Activated T-cell treated with anti-CD3 and anti-CD28 coated beads, Interleukin-2, amount 50 U/mL, for 24 hours (primary cell): ENCODE measurements at regions not wholly inside any gene's neighbourhood (a gene's known extent, or its start where the extent isn't known, plus 50 kb on each side); places are given as distances from the start of the nearest gene placed in this dataset.

Experiments
- DNase-seq: peaks from one replicate; pipeline ENCODE4 v3.0.0-alpha.2; 2020
- H3K27ac Mint-ChIP-seq: 2 replicates; pipeline ENCODE4 v1.8.0; 2020; ENCODE audit warnings: mild to moderate bottlenecking, mixed read lengths
- H3K27me3 Mint-ChIP-seq: 2 replicates; pipeline ENCODE4 v1.8.0; 2020; ENCODE audit warnings: mixed read lengths
- H3K36me3 Mint-ChIP-seq: 2 replicates; pipeline ENCODE4 v1.8.0; 2020; ENCODE audit warnings: low read depth, mixed read lengths
- H3K4me1 Mint-ChIP-seq: 2 replicates; pipeline ENCODE4 v1.8.0; 2020; ENCODE audit warnings: low read depth, mixed read lengths
- H3K4me3 Mint-ChIP-seq: 2 replicates; pipeline ENCODE4 v1.8.0; 2020; ENCODE audit warnings: mild to moderate bottlenecking, moderate library complexity, mixed read lengths
- H3K9me3 Mint-ChIP-seq: 2 replicates; pipeline ENCODE4 v1.8.0; 2020; ENCODE audit warnings: mixed read lengths

DNA sequence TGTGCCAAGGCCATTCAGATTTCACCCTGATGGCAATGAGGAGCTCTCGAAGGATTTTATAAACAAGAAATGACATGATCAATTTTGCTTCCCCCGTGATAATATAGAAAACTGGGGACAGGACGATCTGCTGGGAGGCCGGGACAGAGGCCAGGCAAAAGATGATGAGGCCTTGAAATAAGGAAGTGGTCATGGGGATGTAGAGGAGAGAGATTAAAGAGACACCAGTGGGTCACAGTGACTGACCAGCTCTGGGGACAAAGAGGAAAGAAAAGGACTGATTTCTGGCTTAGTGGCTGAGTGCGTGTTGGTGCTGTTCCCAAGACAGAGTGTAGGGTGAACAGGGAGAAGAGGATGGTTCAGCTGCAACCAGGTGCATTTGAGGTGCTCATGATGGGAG is 68.7 kb upstream of the FLT1 start:
- H3K9me3 Mint-ChIP-seq, result no peaks in the 10 kb centered on the region
- DNase-seq, result no peak
- no peaks in the 10 kb centered on the region for H3K4me1 Mint-ChIP-seq
- H3K36me3 Mint-ChIP-seq, result no peaks in the 10 kb centered on the region
- peaks cover 5% of the 10 kb centered on the region for H3K27me3 Mint-ChIP-seq
- no peak overlapping the region for H3K4me3 Mint-ChIP-seq
- no peak overlapping the region for H3K27ac Mint-ChIP-seq

- no peak overlapping the region for H3K27ac Mint-ChIP-seq
- DNase-seq, result no peak
- no peaks in the 10 kb centered on the region for H3K9me3 Mint-ChIP-seq
- H3K4me1 Mint-ChIP-seq, result no peaks in the 10 kb centered on the region
- peaks cover 5% of the 10 kb centered on the region for H3K27me3 Mint-ChIP-seq
- no peaks in the 10 kb centered on the region for H3K36me3 Mint-ChIP-seq
- no peak overlapping the region for H3K4me3 Mint-ChIP-seq
Observed at GRCh38 chr13:28560612-28561011, 65.7 kb upstream of the FLT1 start.

- H3K4me1 Mint-ChIP-seq, result no peaks in the 10 kb centered on the region
- no peak overlapping the region for H3K27ac Mint-ChIP-seq
- H3K4me3 Mint-ChIP-seq, result no peak overlapping the region
- no peak for DNase-seq
- no peaks in the 10 kb centered on the region for H3K9me3 Mint-ChIP-seq
- no peaks in the 10 kb centered on the region for H3K36me3 Mint-ChIP-seq
- peaks cover 5% of the 10 kb centered on the region for H3K27me3 Mint-ChIP-seq
Observed at GRCh38 chr13:28559636-28560259, 64.8 kb upstream of the FLT1 start.

GRCh38 chr13:28558567-28558966 is 63.6 kb upstream of the FLT1 start:
- Mint-ChIP-seq H3K27me3 (peaks cover 7% of the 10 kb centered on the region), H3K4me3 (no peak overlapping the region), H3K27ac (no peak overlapping the region), H3K9me3 (no peaks in the 10 kb centered on the region), H3K36me3 (no peaks in the 10 kb centered on the region), H3K4me1 (no peaks in the 10 kb centered on the region)
- no peak for DNase-seq

GRCh38 chr13:28557725-28558520 is 63.0 kb upstream of the FLT1 start:
- no peak for DNase-seq

GRCh38 chr13:28555096-28555495 is 60.2 kb upstream of the FLT1 start:
- H3K9me3 Mint-ChIP-seq, result no peaks in the 10 kb centered on the region
- no peaks in the 10 kb centered on the region for H3K36me3 Mint-ChIP-seq
- H3K27ac Mint-ChIP-seq, result no peak overlapping the region
- DNase-seq, result no peak
- H3K27me3 Mint-ChIP-seq, result peaks cover 10% of the 10 kb centered on the region
- peaks cover 12% of the 10 kb centered on the region for H3K4me1 Mint-ChIP-seq
- no peak overlapping the region for H3K4me3 Mint-ChIP-seq

More at GRCh38 chr13:28557725-28558520, 63.0 kb upstream of the FLT1 start:
- peaks cover 8% of the 10 kb centered on the region for H3K27me3 Mint-ChIP-seq
- H3K36me3 Mint-ChIP-seq, result no peaks in the 10 kb centered on the region
- H3K27ac Mint-ChIP-seq, result no peak overlapping the region
- H3K9me3 Mint-ChIP-seq, result no peaks in the 10 kb centered on the region
- no peaks in the 10 kb centered on the region for H3K4me1 Mint-ChIP-seq
- H3K4me3 Mint-ChIP-seq, result no peak overlapping the region

DNA sequence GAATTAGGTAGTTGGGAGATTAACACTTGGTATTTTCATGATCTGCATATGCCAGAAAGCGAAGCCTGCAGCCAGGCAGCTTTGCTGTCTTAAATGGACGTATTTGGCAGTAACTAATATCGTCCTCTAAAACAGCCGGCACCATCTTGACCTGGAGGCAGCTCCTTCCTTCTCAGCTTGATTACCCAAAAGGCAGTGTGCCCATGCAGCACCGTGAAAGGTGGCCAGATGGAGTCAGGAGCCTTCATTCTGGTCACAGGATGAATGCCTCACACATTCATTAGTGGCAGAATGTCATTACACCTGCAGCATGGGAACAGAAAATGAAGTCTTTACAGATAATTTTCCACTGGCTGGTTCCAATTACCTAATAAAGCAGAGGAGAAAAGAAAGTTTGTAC is 59.0 kb upstream of the FLT1 start:
- H3K36me3 Mint-ChIP-seq, result no peaks in the 10 kb centered on the region

DNA sequence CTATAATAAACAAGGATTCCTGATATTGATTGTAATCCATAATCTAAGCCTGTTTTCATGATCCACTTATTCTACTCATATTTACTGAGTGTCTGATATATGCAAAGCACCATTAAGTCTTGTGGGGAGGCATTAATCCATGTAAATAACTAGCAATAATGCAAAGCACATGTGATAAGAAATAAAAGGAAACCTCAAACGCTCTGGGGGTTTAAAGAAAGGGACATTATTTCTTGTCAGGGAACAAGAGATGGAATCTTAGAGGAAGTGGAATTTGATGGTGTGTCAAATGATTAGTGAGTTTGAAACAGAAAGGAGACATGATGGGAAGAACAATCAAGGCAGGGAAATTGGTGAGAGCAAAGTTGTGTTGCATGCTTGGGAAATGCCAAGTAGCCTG is 57.4 kb upstream of the FLT1 start:
- Mint-ChIP-seq H3K4me1 (peaks cover 12% of the 10 kb centered on the region), H3K27ac (no peak overlapping the region), H3K9me3 (no peaks in the 10 kb centered on the region), H3K36me3 (no peaks in the 10 kb centered on the region), H3K27me3 (peaks cover 14% of the 10 kb centered on the region), H3K4me3 (no peak overlapping the region)
- no peak for DNase-seq

More for the DNA sequence above, 59.0 kb upstream of the FLT1 start:
- Mint-ChIP-seq H3K4me3 (no peak overlapping the region), H3K27ac (no peak overlapping the region), H3K27me3 (peaks cover 7% of the 10 kb centered on the region), H3K4me1 (peaks cover 12% of the 10 kb centered on the region), H3K9me3 (no peaks in the 10 kb centered on the region)
- DNase-seq, result no peak

- Mint-ChIP-seq H3K36me3 (no peaks in the 10 kb centered on the region), H3K4me1 (peaks cover 12% of the 10 kb centered on the region), H3K9me3 (no peaks in the 10 kb centered on the region)
Observed at GRCh38 chr13:28551498-28551895, 56.6 kb upstream of the FLT1 start.

GRCh38 chr13:28550721-28551497 is 56.0 kb upstream of the FLT1 start:
- Mint-ChIP-seq H3K27ac (peak overlapping the region; percentile 16), H3K36me3 (no peaks in the 10 kb centered on the region), H3K4me3 (no peak overlapping the region), H3K4me1 (peaks cover 12% of the 10 kb centered on the region), H3K9me3 (no peaks in the 10 kb centered on the region), H3K27me3 (peaks cover 14% of the 10 kb centered on the region)
- DNase-seq, result no peak

More at GRCh38 chr13:28551498-28551895, 56.6 kb upstream of the FLT1 start:
- no peak overlapping the region for H3K4me3 Mint-ChIP-seq
- no peak for DNase-seq
- H3K27me3 Mint-ChIP-seq, result peaks cover 14% of the 10 kb centered on the region
- H3K27ac Mint-ChIP-seq, result peak overlapping the region; percentile 16

DNA sequence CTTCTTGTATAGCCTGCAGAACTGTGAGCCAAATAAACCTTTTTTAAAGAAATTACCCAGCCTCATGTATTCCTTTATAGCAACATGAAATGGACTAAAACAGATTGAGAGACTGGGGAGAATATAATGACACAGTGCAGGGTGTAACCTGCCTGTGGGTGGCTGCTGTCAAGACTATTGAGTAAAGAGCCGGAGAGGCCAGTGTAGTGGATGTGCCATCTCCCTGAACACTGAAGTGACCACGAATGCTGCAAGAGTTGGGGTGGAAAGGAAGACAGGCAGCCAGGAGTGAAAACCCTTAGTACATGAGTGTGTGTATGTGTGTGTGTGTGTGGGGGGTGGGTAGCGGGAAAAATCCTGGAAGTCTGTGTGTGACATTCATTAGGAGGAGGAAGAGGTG is 55.2 kb upstream of the FLT1 start:
- Mint-ChIP-seq H3K4me3 (no peak overlapping the region), H3K27ac (no peak overlapping the region), H3K27me3 (peaks cover 14% of the 10 kb centered on the region), H3K9me3 (no peaks in the 10 kb centered on the region), H3K36me3 (no peaks in the 10 kb centered on the region), H3K4me1 (peaks cover 12% of the 10 kb centered on the region)
- no peak for DNase-seq

DNA sequence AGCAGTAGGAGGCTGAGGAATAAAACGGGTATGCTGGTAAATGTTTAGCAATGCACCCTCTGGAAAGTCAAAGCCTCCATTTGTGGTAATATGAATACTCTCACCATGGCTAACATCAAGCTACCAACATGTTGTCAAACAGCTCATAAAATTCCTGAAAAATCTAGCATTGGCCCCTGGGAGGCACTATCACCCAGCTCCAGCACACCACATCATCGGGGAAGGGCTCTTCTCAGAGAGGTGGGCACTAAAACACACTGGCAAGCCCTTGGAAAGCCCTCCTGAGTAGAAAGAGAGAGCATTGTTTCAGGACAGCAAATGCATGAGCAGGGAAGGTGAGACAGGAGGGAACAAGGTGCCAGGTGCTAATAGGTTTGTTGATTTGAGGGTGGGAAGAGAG is 53.9 kb upstream of the FLT1 start:
- H3K27ac Mint-ChIP-seq, result no peak overlapping the region

DNA sequence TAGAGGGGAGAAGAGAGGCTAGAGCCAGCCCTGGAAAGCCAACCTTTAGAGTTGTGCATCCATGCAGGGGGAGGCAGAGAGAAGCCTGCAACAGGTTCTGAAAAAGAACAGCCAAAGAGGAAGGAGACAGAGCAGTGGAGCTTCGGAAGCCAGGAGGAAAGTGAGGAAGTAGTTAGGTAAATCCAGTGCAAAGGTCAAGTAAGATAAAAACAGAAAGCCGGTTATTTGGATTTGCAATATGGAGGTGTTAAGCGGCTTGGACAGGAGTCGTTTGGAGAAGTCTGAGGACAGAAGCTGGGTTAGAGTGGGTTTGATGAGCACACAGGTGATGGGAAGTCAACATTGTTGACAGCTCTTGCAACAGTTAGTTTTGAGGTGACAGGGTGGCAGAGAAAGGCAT is 53.5 kb upstream of the FLT1 start:
- H3K27me3 Mint-ChIP-seq, result peaks cover 15% of the 10 kb centered on the region
- H3K9me3 Mint-ChIP-seq, result peaks cover 9% of the 10 kb centered on the region
- H3K27ac Mint-ChIP-seq, result no peak overlapping the region
- DNase-seq, result no peak
- peaks cover 12% of the 10 kb centered on the region for H3K4me1 Mint-ChIP-seq
- H3K36me3 Mint-ChIP-seq, result no peaks in the 10 kb centered on the region
- H3K4me3 Mint-ChIP-seq, result no peak overlapping the region

More for the DNA sequence above, 53.9 kb upstream of the FLT1 start:
- H3K4me3 Mint-ChIP-seq, result no peak overlapping the region
- H3K9me3 Mint-ChIP-seq, result peaks cover 6% of the 10 kb centered on the region
- H3K4me1 Mint-ChIP-seq, result peaks cover 12% of the 10 kb centered on the region
- DNase-seq, result no peak
- H3K27me3 Mint-ChIP-seq, result peaks cover 16% of the 10 kb centered on the region
- H3K36me3 Mint-ChIP-seq, result no peaks in the 10 kb centered on the region

GRCh38 chr13:28545583-28546333 is 50.8 kb upstream of the FLT1 start:
- Mint-ChIP-seq H3K9me3 (peaks cover 18% of the 10 kb centered on the region), H3K27me3 (peaks cover 26% of the 10 kb centered on the region), H3K27ac (no peak overlapping the region)

More at GRCh38 chr13:28545583-28546333, 50.8 kb upstream of the FLT1 start:
- Mint-ChIP-seq H3K36me3 (no peaks in the 10 kb centered on the region), H3K4me1 (peaks cover 22% of the 10 kb centered on the region), H3K4me3 (no peak overlapping the region)
- no peak for DNase-seq
